ENCODE measurements at regions not wholly inside any gene's neighbourhood (a gene's known extent, or its start where the extent isn't known, plus 50 kb on each side); places are given as distances from the start of the nearest gene placed in this dataset.
"Not testable (repeated sequence)": the region's sequence is repeated elsewhere in the genome, so short reads cannot be mapped to it uniquely, and the experiment has no call there.

GRCh38 chr3:40911264-40911663, 288.0 kb upstream of the CTNNB1 start:
- DNase-seq = no peak

- DNase-seq = no peak
Observed at GRCh38 chr3:40911928-40912327, 287.4 kb upstream of the CTNNB1 start.

- DNase-seq = no peak
Observed at GRCh38 chr3:40912461-40912860, 286.8 kb upstream of the CTNNB1 start.

- no peak for DNase-seq
Observed at GRCh38 chr3:40913192-40913591, 286.1 kb upstream of the CTNNB1 start.

- no peak for DNase-seq
Observed at GRCh38 chr3:40913641-40914040, 285.7 kb upstream of the CTNNB1 start.

DNA sequence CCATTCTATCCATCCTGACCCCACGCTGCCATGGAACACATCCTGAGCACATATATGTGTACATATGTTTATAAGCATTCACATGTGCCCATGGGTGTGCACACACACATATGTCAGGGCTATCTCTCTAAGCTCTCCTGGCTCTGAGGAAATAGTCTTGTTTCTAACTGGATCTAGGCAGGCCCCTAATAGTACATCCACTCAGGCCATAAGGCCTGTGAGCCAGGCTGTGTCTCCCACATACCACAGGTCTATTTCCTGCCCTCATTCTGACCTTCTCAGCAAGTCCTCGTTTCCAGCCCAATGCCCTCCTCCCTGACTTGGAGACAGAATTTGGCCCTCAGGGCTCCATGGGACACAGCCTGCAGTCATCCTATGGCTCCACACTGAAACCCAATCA, 284.8 kb upstream of the CTNNB1 start:
- no peak for DNase-seq

DNA sequence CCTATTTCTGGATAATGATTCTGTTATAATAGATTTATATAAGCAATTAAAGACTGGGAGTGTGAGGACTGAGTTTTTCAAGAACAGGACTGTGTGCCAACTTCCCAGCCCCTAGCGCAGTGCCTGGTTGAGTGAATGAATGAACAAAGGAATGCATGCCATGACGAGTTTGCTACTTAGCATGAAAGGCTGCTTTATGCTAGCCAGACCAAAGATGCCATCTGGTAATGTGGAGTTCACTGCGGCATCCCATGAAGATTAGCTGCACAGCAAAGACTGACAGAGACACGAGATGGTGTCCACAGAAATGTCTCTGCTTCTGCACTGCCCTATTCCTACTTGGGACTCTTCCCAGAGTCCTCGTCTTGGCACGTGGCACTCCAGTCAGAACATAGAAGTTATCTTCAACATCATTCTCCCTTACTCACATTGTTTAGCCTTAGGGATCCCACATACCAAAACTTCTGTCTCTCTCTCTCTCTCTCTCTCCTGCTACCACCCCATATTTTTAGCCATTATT, 283.9 kb upstream of the CTNNB1 start:
- no peak for DNase-seq

- no peak for DNase-seq
Observed at GRCh38 chr3:40920041-40920440, 279.3 kb upstream of the CTNNB1 start.

- no peak for DNase-seq
Observed at GRCh38 chr3:40921251-40921650, 278.1 kb upstream of the CTNNB1 start.

GRCh38 chr3:40923143-40923542, 276.2 kb upstream of the CTNNB1 start:
- DNase-seq = no peak

DNA sequence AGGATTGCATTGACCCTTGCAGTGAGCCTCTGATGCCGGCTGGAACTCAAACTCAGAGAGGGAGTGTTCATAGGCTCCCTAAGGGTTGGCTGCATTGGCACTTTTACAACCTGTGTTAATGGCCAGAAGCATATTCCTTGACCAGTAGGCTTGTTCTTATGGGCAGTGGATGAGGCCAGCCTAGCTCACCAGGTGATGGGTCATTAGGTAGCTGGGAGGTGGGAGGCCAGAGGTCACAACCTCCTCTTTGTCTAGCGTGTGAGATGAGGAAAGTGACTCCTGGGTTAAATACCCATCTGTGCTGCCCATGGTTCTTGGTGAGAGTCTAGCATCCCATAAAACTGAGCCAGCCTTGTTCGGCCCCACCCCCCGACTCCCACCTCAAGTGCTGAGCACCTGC, 275.7 kb upstream of the CTNNB1 start:
- no peak for DNase-seq

DNA sequence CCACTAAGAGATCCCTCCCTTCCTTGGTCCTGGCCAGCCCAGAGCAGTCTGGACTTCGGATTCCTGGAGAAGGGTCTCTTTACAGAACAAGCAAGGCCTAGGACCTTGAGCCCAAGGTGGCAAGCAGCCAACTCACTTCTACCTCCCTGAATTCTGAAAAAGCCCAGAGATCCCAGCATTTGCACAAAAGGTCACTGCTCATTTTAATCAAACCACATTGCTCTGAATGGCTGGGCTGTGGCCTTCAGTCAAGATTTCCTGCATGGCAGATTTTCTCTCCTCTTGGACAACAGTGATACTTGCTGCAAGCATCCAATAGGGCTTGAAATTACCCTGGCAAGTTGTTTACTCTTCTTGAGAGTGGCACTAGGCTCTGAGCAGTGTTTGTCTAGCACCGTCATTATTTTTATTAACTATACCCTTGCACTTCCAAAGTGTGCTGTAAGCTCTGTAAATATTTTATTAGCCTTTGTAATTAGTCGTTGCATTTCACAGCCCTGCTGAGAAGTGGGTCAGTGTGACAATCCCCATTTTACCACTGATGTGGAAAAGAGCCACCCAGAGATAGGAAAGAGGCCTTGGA, 274.7 kb upstream of the CTNNB1 start:
- DNase-seq = no peak

GRCh38 chr3:40925231-40925630, 274.1 kb upstream of the CTNNB1 start:
- DNase-seq = no peak

DNA sequence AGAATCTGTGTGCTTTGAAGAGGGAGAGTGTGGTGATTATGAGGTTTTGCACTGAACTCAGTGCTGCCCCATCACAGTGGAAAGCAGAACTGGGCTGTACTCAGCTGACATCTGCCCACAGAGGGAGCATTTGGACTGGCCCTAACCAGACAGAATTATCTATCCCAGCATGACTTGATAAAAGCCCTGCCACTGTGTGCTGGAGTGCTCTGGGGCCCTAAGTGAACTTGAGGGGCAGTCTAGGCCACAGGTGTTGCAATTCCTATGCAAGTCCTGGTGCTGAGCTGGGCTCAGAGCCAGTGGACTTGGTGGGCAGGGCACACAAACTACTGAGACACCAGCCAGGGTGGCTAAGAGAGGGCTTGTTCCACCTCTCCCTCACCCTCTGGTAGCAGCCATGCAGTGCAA, 269.2 kb upstream of the CTNNB1 start:
- no peak for DNase-seq

DNA sequence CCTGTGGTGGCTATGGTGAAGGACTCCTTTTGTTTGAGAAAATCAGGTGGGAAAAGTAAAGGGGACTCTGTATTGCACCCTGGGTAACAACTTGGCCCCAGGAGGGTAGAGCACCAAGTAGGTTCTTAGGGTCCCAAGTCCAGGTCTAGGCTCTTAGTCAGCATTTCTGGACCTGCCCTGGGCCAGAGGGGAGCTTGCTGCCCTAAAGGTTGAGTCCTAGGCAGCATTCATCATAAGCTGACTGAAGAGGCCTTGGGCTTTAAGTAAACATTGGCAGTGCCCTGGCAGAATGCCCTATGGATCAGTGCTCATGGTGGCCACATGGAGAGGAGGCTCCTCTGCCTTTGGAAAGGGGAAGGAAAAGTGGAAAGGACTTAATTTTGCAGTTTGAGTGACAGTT, 268.5 kb upstream of the CTNNB1 start:
- no peak for DNase-seq

DNA sequence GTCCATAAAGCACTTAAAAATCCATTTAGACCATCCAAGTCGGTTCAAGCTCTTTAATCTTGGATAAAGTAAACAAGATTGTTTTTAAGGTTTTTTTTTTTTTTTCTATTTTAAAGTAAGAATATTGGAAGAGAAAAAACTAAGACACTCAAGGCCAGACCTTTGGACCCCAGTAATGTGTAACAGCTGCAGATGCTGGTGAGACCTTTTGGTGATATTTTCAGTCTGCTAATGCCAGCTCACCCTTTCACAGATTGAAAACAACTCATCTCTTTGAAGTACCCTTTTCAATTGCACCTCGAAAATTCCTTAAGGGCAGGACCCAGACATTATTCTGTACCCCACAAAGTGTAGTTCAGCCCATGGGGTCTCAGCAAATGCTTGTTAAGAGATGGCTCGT, 260.7 kb upstream of the CTNNB1 start:
- DNase-seq = no peak

- no peak for DNase-seq
Observed at GRCh38 chr3:40939030-40939740, 260.1 kb upstream of the CTNNB1 start.

DNA sequence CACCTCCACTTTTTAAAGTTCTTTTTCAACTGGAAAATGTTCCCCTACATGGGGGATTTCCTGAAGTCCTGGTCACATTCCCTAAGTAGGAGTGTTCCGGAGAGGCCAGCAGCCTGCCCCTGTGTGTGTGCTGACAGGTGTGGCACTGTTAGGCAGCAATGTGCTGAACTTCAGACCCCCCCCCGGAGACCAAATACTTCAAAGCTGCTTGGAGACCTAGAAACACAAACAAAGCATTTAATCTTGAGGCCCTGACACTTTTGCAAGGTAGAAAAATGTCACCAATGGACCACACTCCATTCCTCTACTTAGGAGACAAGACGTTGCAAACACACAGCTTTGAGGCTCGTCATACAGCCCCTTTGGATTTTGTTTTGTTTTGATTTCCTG, 259.6 kb upstream of the CTNNB1 start:
- no peak for DNase-seq

DNA sequence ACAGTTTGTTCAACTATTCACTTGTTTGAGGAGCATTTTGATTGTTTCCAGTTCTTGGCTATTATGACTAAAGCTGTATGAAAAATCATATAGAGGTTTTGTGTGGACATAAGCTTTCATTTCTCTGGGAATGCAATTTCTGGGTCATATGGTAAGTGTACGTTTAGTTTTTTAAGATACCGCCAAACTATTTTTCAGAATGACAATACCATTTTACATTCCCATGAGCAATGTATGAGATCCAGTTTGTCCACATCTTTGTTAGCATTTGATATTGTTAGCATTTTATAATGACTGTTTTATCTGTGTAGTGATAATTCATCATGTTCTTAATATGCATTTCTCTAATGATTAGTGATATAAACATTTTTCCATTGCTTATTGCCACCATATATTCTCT, 258.7 kb upstream of the CTNNB1 start:
- no peak for DNase-seq

DNA sequence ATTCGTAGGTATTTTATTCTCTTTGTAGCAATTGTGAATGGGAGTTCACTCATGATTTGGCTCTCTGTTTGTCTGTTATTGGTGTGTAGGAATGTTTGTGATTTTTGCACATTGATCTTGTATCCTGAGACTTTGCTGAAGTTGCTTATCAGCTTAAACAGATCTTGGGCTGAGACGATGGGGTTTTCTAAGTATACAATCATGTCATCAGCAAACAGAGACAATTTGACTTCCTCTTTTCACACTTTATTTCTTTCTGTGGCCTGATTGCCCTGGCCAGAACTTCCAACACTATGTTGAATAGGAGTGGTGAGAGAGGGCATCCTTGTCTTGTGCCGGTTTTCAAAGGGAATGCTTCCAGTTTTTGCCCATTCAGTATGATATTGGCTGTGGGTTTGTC, 252.3 kb upstream of the CTNNB1 start:
- DNase-seq = not testable (repeated sequence)

DNA sequence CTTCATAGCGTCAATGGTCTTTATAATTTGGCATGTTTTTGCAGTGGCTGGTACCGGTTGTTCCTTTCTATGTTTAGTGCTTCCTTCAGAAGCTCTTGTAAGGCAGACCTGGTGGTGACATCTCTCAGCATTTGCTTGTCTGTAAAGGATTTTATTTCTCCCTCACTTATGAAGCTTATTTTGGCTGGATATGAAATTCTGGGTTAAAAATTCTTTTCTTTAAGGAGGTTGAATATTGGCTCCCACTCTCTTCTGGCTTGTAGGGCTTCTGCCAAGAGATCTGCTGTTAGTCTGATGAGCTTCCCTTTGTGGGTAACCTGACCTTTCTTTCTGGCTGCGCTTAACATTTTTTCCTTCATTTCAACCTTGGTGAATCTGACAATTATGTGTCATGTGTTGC, 250.0 kb upstream of the CTNNB1 start:
- DNase-seq = not testable (repeated sequence)

- DNase-seq = no peak
Observed at GRCh38 chr3:40951636-40952035, 247.7 kb upstream of the CTNNB1 start.

- DNase-seq = no peak
Observed at GRCh38 chr3:40961104-40961857, 238.0 kb upstream of the CTNNB1 start.

GRCh38 chr3:40962721-40963120, 236.6 kb upstream of the CTNNB1 start:
- DNase-seq = no peak

Measured in stimulated activated CD4-positive, alpha-beta T cell treated with anti-CD3 and anti-CD28 coated beads, Interleukin-2, amount 100 ng/mL, for 48 hours (primary cell).